Endothelial cell of umbilical vein (primary cell): ENCODE measurements at regions not wholly inside any gene's neighbourhood (a gene's known extent, or its start where the extent isn't known, plus 50 kb on each side); places are given as distances from the start of the nearest gene placed in this dataset.

ENCODE experiments used
- BruUV-seq: library from RNA; stranded (reverse); fragments of 400-500 nt; replicated peaks from 2 replicates; lab custom pipeline; 2021; lab: Mats Ljungman, UMichigan
- CTCF ChIA-PET: fragments of 300-600, 350-600 bp; sonication (Branson Sonifier 250); formaldehyde crosslinking; loops from one replicate; lab custom pipeline; 2021; ENCODE audit warnings: antibody characterized with exemption, inconsistent platforms; lab: Charles Lee
- POLR2A ChIA-PET: fragments of 300-600, 350-600 bp; sonication (Branson Sonifier 250); formaldehyde crosslinking; loops from one replicate; lab custom pipeline; 2021; ENCODE audit warnings: antibody characterized with exemption, inconsistent platforms; lab: Charles Lee
- DNase-seq: peaks from one replicate; pipeline ENCODE4 v3.0.0-alpha.2; 2011; ENCODE audit warnings: low read depth, low spot score
- FAIRE-seq: peaks from 2 replicates; lab custom pipeline; 2011; peaks lifted over from hg19 to GRCh38; lab: Jason Lieb, UNC
- H2AFZ ChIP-seq: 2 replicates; pipeline ENCODE4 v1.6.0; 2012; ENCODE audit warnings: low read depth, low read length, control low read depth, inconsistent platforms
- H3K27ac ChIP-seq: 2 replicates; pipeline ENCODE4 v1.5.1; 2011; ENCODE audit warnings: low read depth, mild to moderate bottlenecking, control low read depth, low read length, moderate library complexity; ENCODE audit not compliant: insufficient read depth
- H3K27me3 ChIP-seq, 2 experiments: 2 replicates each; pipeline versions ENCODE4 v1.6.0 to v1.6.1; 2011; ENCODE audit warnings: low read length in 2 of 2, mixed read lengths in 1 of 2; ENCODE audit not compliant: control insufficient read depth in 2 of 2, insufficient read depth in 2 of 2
- H3K36me3 ChIP-seq, 2 experiments: 2 replicates in 1 of 2; 3 replicates in 1 of 2; pipeline ENCODE4 v1.5.1; 2011; ENCODE audit warnings: low read length in 2 of 2, mild to moderate bottlenecking in 1 of 2, moderate library complexity in 1 of 2; ENCODE audit not compliant: control insufficient read depth in 2 of 2, insufficient read depth in 2 of 2; ENCODE audit errors: extremely low read depth in 1 of 2
- H3K4me1 ChIP-seq: 3 replicates; pipeline ENCODE4 v1.5.1; 2011; ENCODE audit warnings: mild to moderate bottlenecking, low read length; ENCODE audit not compliant: control insufficient read depth, insufficient read depth; ENCODE audit errors: extremely low read depth
- H3K4me2 ChIP-seq: 2 replicates; pipeline ENCODE4 v1.6.1; 2011; ENCODE audit warnings: low read length, control low read depth, mixed read lengths; ENCODE audit not compliant: insufficient read depth
- H3K4me3 ChIP-seq, 3 experiments: fragments of 200-600 bp in 1 of 3; sonication (generic), shearing (Covaris generic) in 1 of 3; replicated peaks in 1 of 3; 2 replicates each; pipeline ENCODE4 v1.5.1; 2011 to 2016; ENCODE audit warnings: control low read depth in 3 of 3, low read length in 3 of 3, mild to moderate bottlenecking in 2 of 3, inconsistent platforms in 1 of 3, low read depth in 1 of 3, moderate library complexity in 1 of 3; ENCODE audit not compliant: insufficient read depth in 1 of 3
- H3K79me2 ChIP-seq: 2 replicates; pipeline ENCODE4 v1.6.0; 2012; ENCODE audit warnings: low read length, inconsistent platforms; ENCODE audit not compliant: control insufficient read depth, insufficient read depth
- H3K9ac ChIP-seq: replicated peaks from 2 replicates; pipeline ENCODE3; 2011; ENCODE audit warnings: low read length, control low read depth; ENCODE audit not compliant: insufficient read depth; ENCODE audit errors: extremely low read depth
- H3K9me1 ChIP-seq: replicated peaks from 3 replicates; pipeline ENCODE4 v1.6.0; 2011; ENCODE audit warnings: mild to moderate bottlenecking, low read length; ENCODE audit not compliant: control insufficient read depth, insufficient read depth; ENCODE audit errors: extremely low read depth
- H3K9me3 ChIP-seq: replicated peaks from 2 replicates; pipeline ENCODE4 v1.5.1; 2012; ENCODE audit warnings: low read length, inconsistent platforms; ENCODE audit not compliant: control insufficient read depth, insufficient read depth
- H4K20me1 ChIP-seq: replicated peaks from 2 replicates; pipeline ENCODE3; 2011; ENCODE audit warnings: mild to moderate bottlenecking, low read length; ENCODE audit not compliant: control insufficient read depth, insufficient read depth; ENCODE audit errors: extremely low read depth
- CTCF ChIP-seq, 2 donors: IDR thresholded peaks; 1 replicate in 1 of 2; 2 replicates in 1 of 2; pipeline ENCODE4 v1.5.1; 2011; ENCODE audit warnings: low read length in 2 of 2, mild to moderate bottlenecking in 2 of 2, moderate library complexity in 2 of 2, control low read depth in 1 of 2, inconsistent platforms in 1 of 2, low read depth in 1 of 2; ENCODE audit not compliant: insufficient read depth in 1 of 2; ENCODE audit errors: extremely low read depth in 1 of 2
- EZH2 ChIP-seq: IDR thresholded peaks from 2 replicates; pipeline ENCODE4 v1.6.1; 2012; ENCODE audit warnings: borderline replicate concordance, low read depth, mild to moderate bottlenecking, moderate library complexity, low read length, inconsistent platforms; ENCODE audit not compliant: severe bottlenecking
- FOS ChIP-seq: IDR thresholded peaks from 2 replicates; pipeline ENCODE4 v1.6.1; 2011; ENCODE audit warnings: mild to moderate bottlenecking, low read length, moderate library complexity, borderline replicate concordance; ENCODE audit not compliant: insufficient read depth
- GATA2 ChIP-seq: IDR thresholded peaks from 2 replicates; pipeline ENCODE4 v1.7.0; 2011; ENCODE audit warnings: low read depth, mild to moderate bottlenecking, moderate library complexity, mixed read lengths, low read length; ENCODE audit not compliant: insufficient read length, insufficient read depth
- JUN ChIP-seq: IDR thresholded peaks from 2 replicates; pipeline ENCODE4 v1.6.1; 2011; ENCODE audit warnings: borderline replicate concordance, low read depth; ENCODE audit not compliant: insufficient read length, insufficient read depth
- MAX ChIP-seq: IDR thresholded peaks from 2 replicates; pipeline ENCODE4 v1.6.1; 2011; ENCODE audit not compliant: insufficient read depth, insufficient read length
- MYC ChIP-seq: IDR thresholded peaks from one replicate; pipeline ENCODE4 v1.6.1; 2011; ENCODE audit warnings: mild to moderate bottlenecking, low read depth, low read length
- POLR2A ChIP-seq: IDR thresholded peaks from 2 replicates; pipeline ENCODE4 v1.6.1; 2012; ENCODE audit warnings: low read depth, mild to moderate bottlenecking, control low read depth, low read length
- POLR2AphosphoS5 ChIP-seq: IDR thresholded peaks from 2 replicates; pipeline ENCODE4 v1.6.1; 2012; ENCODE audit warnings: low read depth, mild to moderate bottlenecking, control low read depth, low read length, moderate library complexity; ENCODE audit not compliant: insufficient read depth
- dilution Hi-C: fragments of 300-500 bp; cut with MboI; formaldehyde crosslinking; loops from one replicate; pipeline ENCODE4 v1.15.0; 2019; ENCODE audit warnings: low sequenced_read_pairs; ENCODE audit not compliant: extremely low pct_ligation_motif_present
- intact Hi-C: fragments of 100-400 bp; cut with micrococcal nuclease; formaldehyde crosslinking; loops from one replicate; pipeline ENCODE4 v1.10.0; 2022

- peaks cover 32% of the 10 kb centered on the region for H3K4me1 ChIP-seq
- no peaks in the 10 kb centered on the region for H3K9me3 ChIP-seq
- ChIA-PET CTCF (interaction anchor here (1.2 to 5.2 kb wide), 7 partner anchors 12 to 115 kb away, joined by 3 to 29 read pairs (median 8); no protein-coding TSS in a partner anchor), POLR2A (no interaction called here)
- no peak for FAIRE-seq
- peak overlapping the region; percentile 5 for H3K4me2 ChIP-seq
- no peak for TF ChIP-seq MYC
- no peak for TF ChIP-seq POLR2A
- TF ChIP-seq GATA2 = no peak
- TF ChIP-seq FOS = no peak
- TF ChIP-seq EZH2 = no peak
- TF ChIP-seq JUN = no peak
- TF ChIP-seq MAX = no peak
- no peak for TF ChIP-seq POLR2AphosphoS5
- TF ChIP-seq CTCF (IDR thresholded peaks at IDR 0.05; ENCODE audit: extremely low read depth in 1 of 2, insufficient read depth in 1 of 2, low read depth in 1 of 2, low read length in 2 of 2) = no peak
- H3K27me3 ChIP-seq = no peaks in the 10 kb centered on the region
- no peak overlapping the region for H3K4me3 ChIP-seq
- dilution Hi-C loops = no loop called here
- H3K9ac ChIP-seq = no peak overlapping the region
- no peak for DNase-seq
- no peaks in the 10 kb centered on the region for H3K36me3 ChIP-seq
- no peaks in the 10 kb centered on the region for H4K20me1 ChIP-seq
- BruUV-seq = no TSS peak
- H3K79me2 ChIP-seq = no peaks in the 10 kb centered on the region
- no peak overlapping the region for H2AFZ ChIP-seq
- intact Hi-C loops = loop anchor here (1.0 to 5.0 kb wide), 3 partner anchors 11 to 43 kb away; no protein-coding TSS in a partner anchor
- no peaks in the 10 kb centered on the region for H3K9me1 ChIP-seq
- H3K27ac ChIP-seq = no peak overlapping the region
Observed at GRCh38 chr9:121569266-121569648, 69.6 kb upstream of the GGTA1 start.
